HEK293 (cell line): ENCODE measurements at regions not wholly inside any gene's neighbourhood (a gene's known extent, or its start where the extent isn't known, plus 50 kb on each side); places are given as distances from the start of the nearest gene placed in this dataset.

Experiments
- CTCF ChIA-PET: fragments of 350-600 bp; formaldehyde crosslinking; extraction: SDS; loops from one replicate; lab custom pipeline; 2021; ENCODE audit warnings: antibody characterized with exemption; lab: Yijun Ruan, JAX
- POLR2A ChIA-PET: fragments of 300-600 bp; formaldehyde crosslinking; extraction: SDS; loops from one replicate; lab custom pipeline; 2020; ENCODE audit warnings: antibody characterized with exemption, inconsistent platforms; lab: Yijun Ruan, JAX
- H3K27ac ChIP-seq: fragments of 200-500 bp; sonication (Bioruptor generic); 2 replicates; pipeline ENCODE4 v1.5.1; 2014; ENCODE audit warnings: low read depth, low read length, control low read depth, inconsistent platforms; ENCODE audit errors: extremely low read depth
- H3K36me3 ChIP-seq, 2 experiments: fragments of 200-500 bp in 1 of 2; sonication (Bioruptor generic) in 1 of 2; 1 replicate in 1 of 2; 2 replicates in 1 of 2; pipeline ENCODE4 v1.5.1; 2014 to 2017; ENCODE audit warnings: inconsistent platforms in 2 of 2, low read length in 2 of 2; ENCODE audit not compliant: control insufficient read depth in 2 of 2, insufficient read depth in 1 of 2
- H3K4me1 ChIP-seq: fragments of 200-500 bp; sonication (Bioruptor generic); 2 replicates; pipeline ENCODE4 v1.5.1; 2014; ENCODE audit warnings: mild to moderate bottlenecking, low read length, inconsistent platforms; ENCODE audit not compliant: control insufficient read depth, insufficient read depth
- H3K4me3 ChIP-seq: 2 replicates; pipeline ENCODE4 v1.5.1; 2011; ENCODE audit warnings: low read depth, mild to moderate bottlenecking, control low read depth, low read length, moderate library complexity
- H3K9me3 ChIP-seq: fragments of 200-500 bp; sonication (Bioruptor generic); 2 replicates; pipeline ENCODE4 v1.5.1; 2014; ENCODE audit warnings: low read depth, low read length, inconsistent platforms; ENCODE audit not compliant: control insufficient read depth, insufficient read depth
- ELK4 ChIP-seq: IDR thresholded peaks from 2 replicates; pipeline ENCODE4 v1.6.1; 2011; ENCODE audit warnings: mild to moderate bottlenecking, low read depth, low read length, borderline replicate concordance
- FEZF1 ChIP-seq: fragments of 450-650 bp; formaldehyde crosslinking; IDR thresholded peaks from 2 replicates; pipeline ENCODE4 v1.5.1; 2016; ENCODE audit warnings: missing biosample characterization, missing genetic modification characterization
- GLI2 ChIP-seq: fragments of 450-650 bp; formaldehyde crosslinking; IDR thresholded peaks from 2 replicates; pipeline ENCODE4; 2017; ENCODE audit warnings: missing biosample characterization, missing genetic modification characterization, low read depth, borderline replicate concordance
- GLIS1 ChIP-seq: fragments of 450-650 bp; formaldehyde crosslinking; IDR thresholded peaks from 2 replicates; pipeline ENCODE4 v1.5.1; 2016; ENCODE audit warnings: missing biosample characterization, missing genetic modification characterization
- PBX3 ChIP-seq: sonication (generic); formaldehyde crosslinking; IDR thresholded peaks from 2 replicates; pipeline ENCODE4 v1.8.1; 2022; ENCODE audit warnings: mild to moderate bottlenecking, moderate library complexity, missing genetic modification reagents
- SCRT1 ChIP-seq: fragments of 450-650 bp; formaldehyde crosslinking; IDR thresholded peaks from 2 replicates; pipeline ENCODE4 v1.5.1; 2016; ENCODE audit warnings: missing biosample characterization, missing genetic modification characterization, borderline replicate concordance
- ZBTB10 ChIP-seq: fragments of 450-650 bp; formaldehyde crosslinking; IDR thresholded peaks from 2 replicates; pipeline ENCODE4 v1.5.1; 2016; ENCODE audit warnings: missing biosample characterization, missing genetic modification characterization
- ZBTB20 ChIP-seq: fragments of 450-650 bp; formaldehyde crosslinking; IDR thresholded peaks from 2 replicates; pipeline ENCODE4 v1.5.1; 2016; ENCODE audit warnings: missing biosample characterization, missing genetic modification characterization
- ZNF133 ChIP-seq: fragments of 450-650 bp; formaldehyde crosslinking; IDR thresholded peaks from 2 replicates; pipeline ENCODE4 v1.5.1; 2016; ENCODE audit warnings: missing biosample characterization, missing genetic modification characterization
- ZNF248 ChIP-seq: fragments of 450-650 bp; formaldehyde crosslinking; IDR thresholded peaks from 2 replicates; pipeline ENCODE4 v1.5.1; 2017; ENCODE audit warnings: missing biosample characterization, missing genetic modification characterization
- ZNF280C ChIP-seq: fragments of 450-650 bp; formaldehyde crosslinking; IDR thresholded peaks from 2 replicates; pipeline ENCODE4 v1.5.1; 2016; ENCODE audit warnings: missing biosample characterization, missing genetic modification characterization
- ZNF302 ChIP-seq: fragments of 450-650 bp; formaldehyde crosslinking; IDR thresholded peaks from 2 replicates; pipeline ENCODE4 v1.5.1; 2016; ENCODE audit warnings: missing biosample characterization, missing genetic modification characterization, low read depth
- ZNF404 ChIP-seq: fragments of 450-650 bp; formaldehyde crosslinking; IDR thresholded peaks from 2 replicates; pipeline ENCODE4 v1.5.1; 2017; ENCODE audit warnings: missing biosample characterization, missing genetic modification characterization
- ZNF513 ChIP-seq: fragments of 450-650 bp; IDR thresholded peaks from 2 replicates; pipeline ENCODE4 v1.5.1; 2018; ENCODE audit warnings: missing biosample characterization, missing genetic modification characterization
- ZNF529 ChIP-seq: fragments of 450-650 bp; formaldehyde crosslinking; IDR thresholded peaks from 2 replicates; pipeline ENCODE4 v1.5.1; 2017; ENCODE audit warnings: missing genetic modification characterization, missing biosample characterization; ENCODE audit not compliant: insufficient replicate concordance
- ZNF555 ChIP-seq: fragments of 450-650 bp; formaldehyde crosslinking; conservative IDR thresholded peaks from 2 replicates; pipeline ENCODE4 v1.5.1; 2017; ENCODE audit warnings: missing biosample characterization, mild to moderate bottlenecking, missing genetic modification characterization, inconsistent platforms
- ZNF558 ChIP-seq: fragments of 450-650 bp; formaldehyde crosslinking; IDR thresholded peaks from 2 replicates; pipeline ENCODE4 v1.5.1; 2016; ENCODE audit warnings: missing biosample characterization, missing genetic modification characterization
- ZNF580 ChIP-seq: fragments of 450-650 bp; formaldehyde crosslinking; IDR thresholded peaks from 2 replicates; pipeline ENCODE4 v1.5.1; 2016; ENCODE audit warnings: missing biosample characterization, missing genetic modification characterization
- ZNF677 ChIP-seq: fragments of 450-650 bp; IDR thresholded peaks from 2 replicates; pipeline ENCODE4 v1.5.0; 2018; ENCODE audit warnings: missing biosample characterization, mild to moderate bottlenecking, missing genetic modification characterization, moderate library complexity
- ZSCAN4 ChIP-seq: fragments of 450-650 bp; formaldehyde crosslinking; IDR thresholded peaks from 2 replicates; pipeline ENCODE4 v1.5.1; 2017; ENCODE audit warnings: missing biosample characterization, missing genetic modification characterization
- ZXDB ChIP-seq: fragments of 450-650 bp; formaldehyde crosslinking; IDR thresholded peaks from 2 replicates; pipeline ENCODE4 v1.5.1; 2016; ENCODE audit warnings: missing biosample characterization, missing genetic modification characterization

GRCh38 chr14:34212172-34212929, 249.7 kb downstream of the SPTSSA start:
- Histone ChIP-seq H3K4me1 (no peaks in the 10 kb centered on the region), H3K36me3 (no peaks in the 10 kb centered on the region), H3K9me3 (no peaks in the 10 kb centered on the region), H3K27ac (no peak overlapping the region)
- POLR2A ChIA-PET, result no interaction called here
- TF ChIP-seq ZNF677 (tag by site-specific recombination) (no peak), PBX3 (CRISPR knock-in tag) (no peak), ZBTB10 (tag by site-specific recombination) (no peak), SCRT1 (tag by site-specific recombination) (no peak), ZNF248 (tag by site-specific recombination) (no peak), ZNF558 (tag by site-specific recombination) (no peak), ZBTB20 (tag by site-specific recombination) (no peak)
- TF ChIP-seq, all 188 proteins: peak for 0
- H3K4me3 ChIP-seq, result no peak overlapping the region
- CTCF ChIA-PET, result interaction anchor here (0.6 to 1.5 kb wide), 2 partner anchors 16 to 86 kb away, joined by 3 to 4 read pairs; no protein-coding TSS in a partner anchor

- Histone ChIP-seq H3K4me1 (no peaks in the 10 kb centered on the region), H3K4me3 (no peak overlapping the region), H3K36me3 (no peaks in the 10 kb centered on the region), H3K27ac (no peak overlapping the region), H3K9me3 (no peaks in the 10 kb centered on the region)
- ChIA-PET CTCF (no interaction called here), POLR2A (no interaction called here)
- TF ChIP-seq GLIS1 (tag by site-specific recombination), result no peak
- no peak for TF ChIP-seq ZNF555 (tag by site-specific recombination)
- no peak for TF ChIP-seq ZSCAN4 (tag by site-specific recombination)
- no peak for TF ChIP-seq ZNF302
- TF ChIP-seq ZNF133, result no peak
Observed at GRCh38 chr14:34211732-34212131, 250.3 kb downstream of the SPTSSA start.

GRCh38 chr14:34208532-34208931, 253.5 kb downstream of the SPTSSA start:
- no peaks in the 10 kb centered on the region for H3K4me1 ChIP-seq
- H3K27ac ChIP-seq, result no peak overlapping the region
- ChIA-PET CTCF (no interaction called here), POLR2A (no interaction called here)
- H3K9me3 ChIP-seq, result no peaks in the 10 kb centered on the region
- H3K36me3 ChIP-seq, result no peaks in the 10 kb centered on the region
- no peak overlapping the region for H3K4me3 ChIP-seq
- TF ChIP-seq GLI2 (tag by site-specific recombination) (no peak), ZXDB (tag by site-specific recombination) (no peak), ZNF580 (tag by site-specific recombination) (no peak), ZNF513 (no peak), FEZF1 (no peak), ZNF404 (tag by site-specific recombination) (no peak), ZNF280C (no peak), ZNF529 (tag by site-specific recombination) (no peak), ELK4 (no peak)
